ENCODE measurements at regions not wholly inside any gene's neighbourhood (a gene's known extent, or its start where the extent isn't known, plus 50 kb on each side); places are given as distances from the start of the nearest gene placed in this dataset.
"Not testable (repeated sequence)": the region's sequence is repeated elsewhere in the genome, so short reads cannot be mapped to it uniquely, and the experiment has no call there.

- no peak for TF ChIP-seq CTCF (IDR thresholded peaks at IDR 0.05; ENCODE audit: borderline replicate concordance, insufficient read depth, low read depth, low read length)
- H3K4me3 ChIP-seq (ENCODE audit: low read depth, low read length) = no peak overlapping the region
Measured at GRCh38 chr9:2267181-2267745, 252.1 kb downstream of the SMARCA2 start.

- TF ChIP-seq CTCF (IDR thresholded peaks at IDR 0.05; ENCODE audit: borderline replicate concordance, insufficient read depth, low read depth, low read length) = no peak
- no peak overlapping the region for H3K4me3 ChIP-seq (ENCODE audit: low read depth, low read length)
Measured at GRCh38 chr9:2269778-2270177, 254.6 kb downstream of the SMARCA2 start.

GRCh38 chr9:2270565-2270964 is 255.4 kb downstream of the SMARCA2 start:
- no peak overlapping the region for H3K4me3 ChIP-seq (ENCODE audit: low read depth, low read length)
- no peak for TF ChIP-seq CTCF (IDR thresholded peaks at IDR 0.05; ENCODE audit: borderline replicate concordance, insufficient read depth, low read depth, low read length)

GRCh38 chr9:2271426-2271825 is 256.3 kb downstream of the SMARCA2 start:
- no peak overlapping the region for H3K4me3 ChIP-seq (ENCODE audit: low read depth, low read length)
- no peak for TF ChIP-seq CTCF (IDR thresholded peaks at IDR 0.05; ENCODE audit: borderline replicate concordance, insufficient read depth, low read depth, low read length)

GRCh38 chr9:2274762-2275161 is 259.6 kb downstream of the SMARCA2 start:
- TF ChIP-seq CTCF (IDR thresholded peaks at IDR 0.05; ENCODE audit: borderline replicate concordance, insufficient read depth, low read depth, low read length) = no peak
- no peak overlapping the region for H3K4me3 ChIP-seq (ENCODE audit: low read depth, low read length)

GRCh38 chr9:2276296-2276695 is 261.1 kb downstream of the SMARCA2 start:
- no peak for TF ChIP-seq CTCF (IDR thresholded peaks at IDR 0.05; ENCODE audit: borderline replicate concordance, insufficient read depth, low read depth, low read length)
- H3K4me3 ChIP-seq (ENCODE audit: low read depth, low read length) = no peak overlapping the region

GRCh38 chr9:2277133-2277532 is 262.0 kb downstream of the SMARCA2 start:
- H3K4me3 ChIP-seq (ENCODE audit: low read depth, low read length) = not testable (repeated sequence)

GRCh38 chr9:2277644-2278043 is 262.5 kb downstream of the SMARCA2 start:
- H3K4me3 ChIP-seq (ENCODE audit: low read depth, low read length) = not testable (repeated sequence)

GRCh38 chr9:2279138-2279537 is 264.0 kb downstream of the SMARCA2 start:
- H3K4me3 ChIP-seq (ENCODE audit: low read depth, low read length) = not testable (repeated sequence)
